Spleen (tissue), 7 donors: ENCODE measurements at regions not wholly inside any gene's neighbourhood (a gene's known extent, or its start where the extent isn't known, plus 50 kb on each side); places are given as distances from the start of the nearest gene placed in this dataset.

Source experiments
- POLR2A ChIP-seq, 3 donors: fragments of 450-650 bp; IDR thresholded peaks; one replicate each; pipeline ENCODE4 v1.5.1; 2017; ENCODE audit warnings: antibody characterized with exemption in 3 of 3, mild to moderate bottlenecking in 1 of 3
- TF ChIP-seq, protein P1 (sequence below), 11 experiments: fragments of 200-600 bp in 7 of 11; fragments of 450-650 bp in 4 of 11; sonication (generic) in 4 of 11; IDR thresholded peaks in 8 of 11; conservative IDR thresholded peaks in 3 of 11; 1 replicate in 7 of 11; 2 replicates in 4 of 11; pipeline versions ENCODE4 v1.4.0 to v1.8.0; 2016 to 2021; ENCODE audit warnings: antibody characterized with exemption in 11 of 11, inconsistent platforms in 4 of 11, mild to moderate bottlenecking in 1 of 11
- donor health status: DM: no; HTN: no; CAD: no; lungs with moderate emphysema.
- donor health status: DM: no; HTN: no; CAD: no.
- donor health status: DM: no; HTN: no; CAD: no.

DNA sequence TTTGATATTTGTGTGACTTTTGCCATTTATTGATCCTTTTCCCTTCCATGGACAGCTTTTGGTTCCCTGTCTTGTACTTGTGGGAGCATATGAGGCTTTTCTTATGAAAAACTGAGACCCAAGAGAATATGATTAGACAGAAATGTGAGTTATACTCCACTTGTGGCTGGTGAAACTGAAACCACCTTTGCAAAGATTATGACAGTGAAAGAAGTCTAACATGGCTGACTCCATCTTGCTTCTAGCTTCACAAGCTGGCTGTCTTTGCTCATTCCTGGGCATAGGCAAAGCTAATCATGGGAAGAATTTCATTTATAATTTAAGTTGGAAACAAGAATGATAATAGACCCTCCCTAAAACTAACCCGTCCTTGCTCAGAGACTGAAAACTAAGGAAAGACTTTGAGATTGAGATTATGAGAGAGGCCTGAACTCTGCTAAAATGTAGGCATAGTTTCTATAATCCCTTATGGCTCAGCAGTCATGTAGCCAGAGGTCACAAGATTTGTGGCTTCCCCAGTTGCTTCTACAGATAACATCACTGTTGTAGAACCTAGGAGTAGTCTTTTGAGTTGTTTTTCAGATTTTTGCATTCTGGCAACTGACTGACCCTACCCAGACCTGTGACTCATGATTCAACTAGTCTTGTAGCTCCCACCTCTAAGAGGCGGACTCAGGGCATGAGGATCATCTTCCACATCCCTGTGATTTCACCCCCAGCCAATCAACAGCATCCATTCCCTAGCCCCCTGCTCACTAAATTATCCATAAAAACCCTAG is 50.9 kb upstream of the CD2AP start:
- TF ChIP-seq, protein P1, sequence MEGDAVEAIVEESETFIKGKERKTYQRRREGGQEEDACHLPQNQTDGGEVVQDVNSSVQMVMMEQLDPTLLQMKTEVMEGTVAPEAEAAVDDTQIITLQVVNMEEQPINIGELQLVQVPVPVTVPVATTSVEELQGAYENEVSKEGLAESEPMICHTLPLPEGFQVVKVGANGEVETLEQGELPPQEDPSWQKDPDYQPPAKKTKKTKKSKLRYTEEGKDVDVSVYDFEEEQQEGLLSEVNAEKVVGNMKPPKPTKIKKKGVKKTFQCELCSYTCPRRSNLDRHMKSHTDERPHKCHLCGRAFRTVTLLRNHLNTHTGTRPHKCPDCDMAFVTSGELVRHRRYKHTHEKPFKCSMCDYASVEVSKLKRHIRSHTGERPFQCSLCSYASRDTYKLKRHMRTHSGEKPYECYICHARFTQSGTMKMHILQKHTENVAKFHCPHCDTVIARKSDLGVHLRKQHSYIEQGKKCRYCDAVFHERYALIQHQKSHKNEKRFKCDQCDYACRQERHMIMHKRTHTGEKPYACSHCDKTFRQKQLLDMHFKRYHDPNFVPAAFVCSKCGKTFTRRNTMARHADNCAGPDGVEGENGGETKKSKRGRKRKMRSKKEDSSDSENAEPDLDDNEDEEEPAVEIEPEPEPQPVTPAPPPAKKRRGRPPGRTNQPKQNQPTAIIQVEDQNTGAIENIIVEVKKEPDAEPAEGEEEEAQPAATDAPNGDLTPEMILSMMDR (IDR thresholded peaks at IDR 0.05 in 8 of 11, conservative IDR thresholded peaks at IDR 0.05 in 3 of 11) = no peak
- no peak for TF ChIP-seq POLR2A (IDR thresholded peaks at IDR 0.05)
